Activated CD4-positive, alpha-beta T cell treated with anti-CD3 and anti-CD28 coated beads, Interleukin-2, Interleukin-6, amounts not matched to agents 100 ng/mL and 50 ng/mL, durations not matched to agents 16 hours and 8 hours (primary cell): ENCODE measurements at regions not wholly inside any gene's neighbourhood (a gene's known extent, or its start where the extent isn't known, plus 50 kb on each side); places are given as distances from the start of the nearest gene placed in this dataset.

Experiments
- DNase-seq: peaks from one replicate; pipeline ENCODE4 v3.0.0-alpha.2; 2020

GRCh38 chr11:130587658-130588057 is 139.2 kb downstream of the ADAMTS15 start:
- no peak for DNase-seq

- DNase-seq = no peak
Measured at GRCh38 chr11:130588471-130588870, 140.0 kb downstream of the ADAMTS15 start.

DNA sequence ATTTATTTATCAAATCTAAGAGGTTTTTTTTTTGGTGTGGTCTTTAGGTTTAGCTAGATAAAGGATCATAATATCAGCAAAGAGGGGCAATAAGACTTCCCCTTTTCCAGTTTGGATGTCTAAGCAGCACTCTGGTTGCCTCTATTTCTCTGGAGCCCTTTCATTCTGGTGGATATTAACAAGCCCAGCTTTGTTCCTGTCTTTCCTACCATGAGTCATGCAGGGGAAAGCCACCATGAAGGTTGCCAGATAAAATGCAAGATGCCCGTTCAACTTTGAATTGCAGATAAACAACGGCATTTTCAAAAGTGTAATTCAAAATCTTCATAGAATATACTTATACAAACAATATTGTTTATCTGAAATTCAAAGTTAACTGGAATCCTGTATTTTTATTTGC is 143.6 kb downstream of the ADAMTS15 start:
- no peak for DNase-seq

DNA sequence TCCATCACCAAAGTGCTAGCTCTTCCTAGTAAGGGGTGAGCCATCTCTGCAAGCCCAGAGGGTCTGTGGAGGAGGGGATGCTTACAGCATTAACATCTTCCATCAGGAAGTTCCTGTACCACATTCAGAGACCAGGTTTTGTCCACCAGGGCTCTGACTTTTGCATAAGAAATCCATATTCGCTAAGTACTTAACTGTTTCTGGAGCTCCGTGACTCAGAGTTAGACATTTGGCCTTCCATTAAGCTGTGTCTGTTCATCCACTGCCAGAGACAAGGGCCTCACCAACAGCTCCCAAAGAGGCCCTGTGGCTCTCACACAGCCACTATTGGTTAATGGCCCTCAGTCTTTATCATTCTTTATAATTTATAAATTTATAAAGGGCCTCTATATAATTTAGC is 144.6 kb downstream of the ADAMTS15 start:
- DNase-seq = no peak

GRCh38 chr11:130598433-130598832 is 150.0 kb downstream of the ADAMTS15 start:
- DNase-seq = no peak

DNA sequence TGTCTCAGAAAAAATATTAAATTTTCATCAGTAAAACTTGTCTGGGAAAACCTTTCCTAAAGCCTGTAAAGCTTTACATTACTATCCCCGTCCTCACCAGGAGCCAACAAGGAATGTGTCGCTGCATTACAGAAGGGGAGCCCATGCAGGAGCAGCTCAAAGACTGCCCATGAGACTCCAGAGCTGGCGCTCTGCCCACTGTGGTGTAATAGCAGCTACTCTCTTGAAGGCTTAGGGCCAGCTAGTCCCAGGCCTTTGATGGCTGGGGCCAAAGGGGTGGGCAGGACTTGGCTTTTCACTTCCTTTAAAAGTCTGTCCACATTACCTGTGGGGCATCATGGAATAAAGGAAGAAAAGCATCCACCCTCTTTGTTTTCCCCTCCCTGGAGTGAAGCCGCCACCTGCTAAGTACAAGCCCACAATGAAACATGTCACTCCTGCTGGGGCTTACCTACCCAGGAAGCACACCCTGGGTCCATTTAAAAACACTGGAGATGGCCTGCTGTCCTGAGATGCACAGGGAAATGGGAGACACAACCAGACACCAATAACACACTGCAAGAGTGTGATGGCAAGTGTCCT is 150.7 kb downstream of the ADAMTS15 start:
- no peak for DNase-seq

DNA sequence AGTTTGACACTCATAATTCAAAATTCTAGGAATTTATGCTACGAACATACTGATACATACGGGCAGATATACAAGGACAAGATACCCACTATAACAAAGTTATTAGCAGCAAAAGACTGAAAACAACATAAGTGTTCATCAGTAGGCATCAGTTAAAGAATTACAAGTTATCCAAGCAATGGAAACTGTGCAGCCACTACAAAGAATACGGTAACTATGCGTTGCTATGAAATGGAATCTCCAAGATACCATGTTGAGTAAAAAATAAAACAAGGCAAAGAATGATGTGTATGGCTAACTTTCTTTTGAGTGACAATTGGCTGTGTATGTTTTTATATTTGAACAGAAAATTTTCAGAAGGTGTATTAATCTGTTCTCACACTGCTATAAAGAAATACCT is 151.7 kb downstream of the ADAMTS15 start:
- no peak for DNase-seq

DNA sequence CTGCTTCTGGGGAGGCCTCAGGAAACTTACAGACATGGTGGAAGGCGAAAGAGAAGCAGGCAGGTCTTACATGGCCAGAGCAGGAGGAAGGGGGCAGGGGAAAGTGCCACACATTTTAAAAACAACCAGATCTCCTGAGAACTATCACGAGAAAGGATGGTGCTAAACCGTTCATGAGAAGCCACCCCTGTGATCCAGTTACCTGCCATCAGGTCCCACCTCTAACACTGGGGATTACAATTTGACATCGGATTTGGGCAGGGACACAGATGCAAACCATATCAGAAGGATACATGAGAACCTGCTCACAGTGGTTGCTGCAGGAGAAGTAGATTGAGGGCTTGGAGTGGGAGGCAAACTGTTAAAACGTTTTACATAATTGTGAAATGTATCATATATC is 152.2 kb downstream of the ADAMTS15 start:
- DNase-seq = no peak

DNA sequence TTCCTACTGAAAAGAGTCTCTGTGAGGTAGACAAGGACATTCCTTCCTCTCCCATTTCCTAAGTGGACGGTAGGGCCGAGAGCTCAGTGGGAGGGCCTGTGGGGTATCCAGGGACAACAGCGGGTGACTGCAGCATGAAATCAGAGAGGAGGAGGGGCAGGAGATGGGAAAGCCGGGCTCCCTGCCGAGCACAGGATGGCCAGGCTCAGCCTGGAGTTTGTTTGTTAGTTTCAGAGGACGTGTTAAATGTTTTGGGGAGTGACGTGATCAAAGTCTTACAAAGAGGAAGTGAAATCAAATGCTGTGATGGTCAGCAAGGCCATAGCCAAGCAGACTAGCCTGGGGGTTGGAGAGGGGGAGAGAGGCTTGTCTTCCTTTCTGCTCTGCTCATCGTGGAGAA is 152.7 kb downstream of the ADAMTS15 start:
- no peak for DNase-seq

GRCh38 chr11:130601764-130602460 is 153.5 kb downstream of the ADAMTS15 start:
- no peak for DNase-seq

DNA sequence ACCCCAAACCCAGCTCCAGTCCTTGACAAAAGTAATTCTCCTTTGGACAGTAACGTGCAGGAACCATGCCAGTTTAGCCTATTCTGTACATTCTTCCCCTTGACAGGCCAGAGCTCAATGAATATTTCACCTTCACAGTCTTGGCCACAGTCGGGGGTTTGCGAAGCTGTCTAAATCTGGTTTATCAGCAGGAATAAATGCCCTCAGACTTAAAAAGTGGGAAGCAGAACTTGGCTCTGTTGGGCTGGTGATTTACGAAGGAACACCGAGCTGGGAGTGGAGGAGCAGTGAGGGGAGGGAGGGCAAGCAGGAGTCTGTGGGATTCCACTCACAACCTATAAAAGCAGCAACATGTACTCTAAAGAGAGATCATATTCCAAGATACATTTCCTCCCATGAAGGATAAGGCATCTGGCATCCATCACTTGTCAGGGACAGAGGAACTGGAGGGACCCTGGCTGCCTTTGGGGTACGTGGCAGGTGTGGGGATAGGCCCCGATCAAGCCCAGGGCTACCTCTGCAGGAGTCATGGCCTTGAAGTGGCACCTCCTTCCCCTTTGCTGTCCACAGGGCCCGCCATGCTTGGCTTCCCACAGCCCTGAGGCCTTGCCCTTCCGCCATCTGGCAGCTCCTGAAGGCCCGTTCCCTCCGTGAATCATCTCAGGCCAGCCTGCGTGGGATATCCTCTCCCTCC is 154.3 kb downstream of the ADAMTS15 start:
- no peak for DNase-seq

DNA sequence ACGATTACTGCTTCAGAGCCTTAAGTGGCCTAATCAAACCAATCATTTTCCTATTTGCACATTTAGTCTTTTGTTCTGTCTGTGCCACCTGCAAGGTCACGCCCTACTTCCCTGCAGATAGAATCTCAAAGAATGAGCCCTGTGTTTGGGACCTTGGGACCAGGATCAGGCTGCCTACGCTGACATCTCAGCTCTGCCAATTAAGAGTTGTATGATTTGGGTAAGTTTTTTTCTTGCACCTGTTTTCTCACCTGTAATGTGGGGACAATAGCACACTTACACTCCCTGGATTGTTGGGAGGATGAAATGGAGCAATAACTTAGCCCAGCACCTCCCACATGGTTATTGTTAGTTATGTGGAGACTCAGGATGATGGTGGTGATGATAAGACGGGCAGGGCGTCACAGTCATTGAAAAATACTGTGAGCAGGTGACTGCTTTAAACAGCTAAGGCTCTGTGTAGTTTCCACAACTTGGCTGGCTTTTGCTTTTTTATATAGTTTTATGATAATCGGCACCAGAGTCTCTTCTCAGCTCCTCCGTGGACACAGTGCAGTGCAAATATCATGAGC is 155.0 kb downstream of the ADAMTS15 start:
- no peak for DNase-seq

DNA sequence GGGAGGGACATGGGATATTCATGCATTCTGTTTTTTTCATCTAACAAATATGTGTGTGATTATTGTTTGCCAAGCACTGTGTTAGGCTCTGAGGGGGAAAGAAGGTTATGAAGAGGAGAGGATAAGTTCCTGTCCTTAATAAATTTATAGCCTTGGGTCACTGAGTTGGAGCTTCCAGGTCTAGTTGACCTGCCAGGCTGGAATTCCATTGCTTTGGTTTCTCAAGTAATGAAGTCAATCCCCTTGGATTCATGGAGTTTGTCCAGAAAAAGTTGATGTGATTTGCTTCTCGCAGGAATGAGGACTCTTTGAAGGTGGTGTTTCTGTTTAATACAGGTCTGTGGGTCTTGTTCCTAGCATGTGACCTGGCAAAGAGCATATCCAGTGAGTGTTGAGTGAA is 156.2 kb downstream of the ADAMTS15 start:
- no peak for DNase-seq

DNA sequence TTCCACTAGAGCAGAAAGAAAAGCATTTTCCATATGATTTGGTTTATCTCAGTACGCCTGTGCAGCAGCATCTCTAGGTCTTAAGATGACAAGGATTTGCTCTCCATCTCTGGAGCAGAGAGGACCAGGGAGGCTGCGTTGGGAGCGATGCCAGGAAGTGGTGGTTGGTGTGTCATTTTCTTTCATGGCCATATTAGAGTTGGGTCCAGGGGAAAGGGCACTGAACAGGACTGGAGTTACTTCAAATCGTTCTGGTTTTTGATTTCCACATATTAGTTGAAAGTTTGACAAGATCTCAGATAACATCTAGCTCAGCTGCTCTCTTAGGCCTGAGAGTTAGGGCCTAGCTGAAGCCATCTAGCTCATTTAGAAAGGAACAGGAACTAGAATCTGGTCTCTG is 157.7 kb downstream of the ADAMTS15 start:
- DNase-seq = no peak

DNA sequence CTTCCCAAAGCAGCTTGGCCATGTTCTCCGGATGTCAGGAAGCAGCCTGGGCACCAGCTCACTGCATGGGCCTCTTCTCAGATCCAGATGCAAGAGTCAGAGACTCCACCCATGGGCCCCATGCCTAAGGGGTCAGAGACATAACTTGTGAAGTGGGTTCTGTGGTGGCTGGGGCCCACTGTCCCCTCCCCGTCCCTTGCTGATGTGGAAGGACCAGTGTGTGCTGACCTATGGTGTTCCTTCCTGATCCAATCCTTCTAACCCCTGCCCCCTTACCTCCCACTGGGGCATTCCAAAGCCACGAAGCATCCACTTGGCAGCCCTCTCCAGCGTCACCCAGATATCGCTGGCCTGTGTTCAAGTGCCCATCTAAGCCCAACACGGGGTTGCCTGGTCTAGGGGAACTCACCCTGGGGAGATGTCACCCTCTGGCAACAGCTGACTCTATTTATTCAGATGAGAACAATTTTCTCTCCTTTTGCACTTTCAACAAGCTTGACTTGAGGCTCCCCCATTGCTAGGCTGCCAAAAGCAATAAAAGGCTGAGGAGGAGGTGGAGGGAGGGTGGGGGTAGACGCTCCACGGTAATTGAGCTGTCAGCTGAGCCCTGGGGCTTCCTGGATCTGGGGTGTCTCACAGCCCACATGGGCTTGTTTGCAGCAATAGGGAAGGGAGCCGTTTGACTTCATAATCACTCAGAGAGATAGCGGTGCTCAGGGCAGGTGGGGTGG is 158.5 kb downstream of the ADAMTS15 start:
- DNase-seq = no peak

DNA sequence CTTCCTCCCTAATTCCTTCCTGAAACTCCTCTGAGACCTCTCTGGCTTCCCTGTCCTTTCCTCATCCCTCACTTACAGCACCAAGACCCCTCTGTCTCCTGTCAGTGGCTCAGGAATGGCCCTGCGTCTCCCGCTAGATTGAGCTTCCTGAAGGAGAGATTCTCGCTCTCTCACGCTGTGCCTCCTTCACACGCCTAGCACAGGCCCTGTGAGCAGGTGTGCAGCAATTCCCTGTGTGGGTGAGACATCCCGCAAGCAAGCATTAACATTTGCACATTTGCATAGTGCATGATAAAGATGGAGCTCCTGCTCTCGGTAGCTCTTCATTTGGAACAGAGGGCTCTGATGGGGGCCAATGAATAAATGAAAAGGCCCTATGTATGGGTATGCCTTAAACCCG is 159.8 kb downstream of the ADAMTS15 start:
- DNase-seq = no peak

DNA sequence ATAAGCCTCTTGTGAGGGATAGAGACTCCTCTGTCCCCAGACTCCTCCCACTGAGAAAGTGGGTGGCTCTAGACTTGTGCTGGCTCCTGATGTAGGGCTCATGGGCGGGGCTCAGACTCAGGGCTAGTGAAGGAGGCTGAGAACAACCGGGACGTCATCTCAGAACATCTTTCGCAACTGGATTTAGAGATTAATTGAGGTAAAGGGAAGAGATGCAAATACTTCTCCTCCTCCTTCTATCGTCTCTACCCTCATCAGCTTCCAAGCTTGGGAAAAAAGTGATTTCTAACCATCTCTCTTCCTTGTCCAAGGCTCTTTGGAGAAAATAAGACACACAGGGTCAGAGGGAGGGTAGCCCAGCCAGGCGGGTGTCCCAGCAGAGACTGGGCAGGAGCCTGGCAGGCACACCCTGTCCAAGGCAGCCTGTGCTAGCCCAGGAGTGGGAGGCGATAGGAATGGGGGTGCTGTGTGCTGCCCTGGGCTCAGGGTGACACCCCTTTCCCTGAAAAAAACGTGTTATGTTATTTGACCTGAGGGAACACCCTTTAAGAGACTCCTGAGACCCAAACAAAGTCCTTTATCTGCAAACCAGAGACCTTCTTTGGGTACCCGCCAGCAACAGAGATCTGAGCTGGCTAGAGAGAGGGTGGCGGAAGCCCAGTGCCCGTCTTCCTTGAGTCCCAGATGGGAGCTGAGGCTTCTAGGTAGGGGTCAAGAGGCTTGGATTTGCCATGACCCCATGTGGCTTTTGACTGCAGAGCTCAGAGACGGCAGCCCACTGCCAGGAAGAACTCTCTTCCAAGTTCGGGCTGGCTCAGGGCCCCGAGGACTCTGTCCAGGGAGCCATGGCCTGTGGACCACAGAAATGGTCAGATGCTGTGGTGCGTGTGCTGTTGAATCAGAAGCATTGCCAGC is 160.9 kb downstream of the ADAMTS15 start:
- no peak for DNase-seq

DNA sequence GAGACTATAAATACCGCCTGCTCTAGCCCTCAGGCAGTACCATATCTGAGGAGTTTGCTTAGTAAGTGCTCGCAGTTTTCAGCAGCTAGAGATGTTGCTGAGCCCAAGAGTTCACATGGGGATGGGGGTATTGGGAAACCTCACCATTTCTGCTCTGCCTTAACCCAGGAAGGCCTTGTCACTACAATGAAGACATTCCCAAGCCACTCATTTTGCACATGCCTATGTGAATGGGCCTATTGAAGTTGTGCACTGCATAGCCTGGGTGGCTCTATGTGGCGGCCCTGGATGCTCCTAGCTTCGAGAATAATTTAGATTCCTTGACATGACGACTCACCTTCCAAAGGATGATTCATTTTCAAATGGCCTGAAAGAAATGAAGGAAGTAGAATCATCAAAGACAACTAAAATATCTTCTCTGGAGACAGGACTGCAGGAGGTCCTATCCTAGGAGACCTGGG is 163.4 kb downstream of the ADAMTS15 start:
- DNase-seq = no peak

DNA sequence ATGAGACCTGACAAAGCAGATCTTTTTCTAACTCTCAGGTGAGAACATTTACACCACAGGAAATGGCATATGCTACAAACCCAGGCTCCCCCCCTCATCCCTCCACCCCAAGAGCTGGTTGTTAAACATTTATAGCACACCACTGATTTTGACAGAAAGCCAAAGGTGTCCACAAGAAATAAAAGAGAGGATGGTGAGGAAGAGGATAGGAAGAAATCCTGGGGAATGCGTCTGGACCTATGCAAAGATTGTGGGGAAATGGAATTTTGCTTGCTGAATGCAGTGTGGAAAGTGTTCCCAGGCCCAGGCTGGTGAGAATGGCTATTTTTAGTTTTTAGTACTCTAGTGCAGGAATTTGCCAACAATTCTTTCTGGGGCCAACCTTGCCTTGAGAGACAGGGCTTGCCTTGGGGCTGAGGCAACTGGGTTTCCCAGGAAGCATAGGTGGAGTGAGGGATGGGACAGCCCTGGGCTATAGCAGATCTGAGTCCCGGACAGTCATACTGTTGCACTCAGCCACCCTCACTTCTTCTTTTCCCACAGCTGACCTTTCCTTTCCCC is 163.9 kb downstream of the ADAMTS15 start:
- no peak for DNase-seq

DNA sequence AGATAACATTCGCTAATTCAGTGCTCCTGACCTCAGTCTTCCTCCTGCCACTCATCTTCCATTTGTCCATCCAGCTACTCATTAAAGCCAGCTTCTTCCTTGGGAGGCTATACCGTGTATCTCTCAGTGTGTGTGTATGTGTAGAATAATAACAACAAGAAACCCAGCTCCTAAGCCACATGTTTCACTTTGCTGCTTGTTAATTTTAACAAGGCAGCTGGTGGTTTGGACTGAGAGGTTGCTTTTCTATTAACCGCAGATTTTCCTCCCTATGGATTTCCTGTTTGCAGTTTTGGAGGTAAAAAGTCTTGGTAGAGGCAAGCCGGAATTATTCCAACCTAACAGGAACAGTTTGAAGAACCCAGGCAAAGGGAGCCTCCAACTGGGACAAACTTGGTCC is 165.0 kb downstream of the ADAMTS15 start:
- DNase-seq = no peak

DNA sequence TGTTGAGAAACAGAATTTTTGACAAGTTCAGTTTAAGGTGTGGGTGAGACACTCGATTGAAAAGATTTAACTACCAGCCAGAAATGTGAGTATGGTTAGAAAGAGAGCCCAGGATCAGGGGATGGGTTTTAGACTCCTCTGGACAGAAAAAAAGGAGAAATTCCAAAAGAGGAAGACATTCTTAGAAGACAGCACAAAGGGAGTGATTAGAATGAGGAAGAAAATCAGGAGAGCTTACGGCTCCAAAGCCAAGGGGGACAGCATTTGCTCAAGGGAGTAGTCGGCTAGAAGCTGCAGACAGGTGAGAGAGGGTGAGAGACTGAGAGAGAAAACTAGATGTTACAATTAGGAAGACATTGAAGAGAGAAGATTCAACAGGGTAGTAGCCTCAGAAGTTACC is 166.1 kb downstream of the ADAMTS15 start:
- no peak for DNase-seq

GRCh38 chr11:130615561-130615960 is 167.1 kb downstream of the ADAMTS15 start:
- no peak for DNase-seq
